GM19023 (cell line): ENCODE measurements at regions not wholly inside any gene's neighbourhood (a gene's known extent, or its start where the extent isn't known, plus 50 kb on each side); places are given as distances from the start of the nearest gene placed in this dataset.

Source experiments
- ATAC-seq: cut with Tn5 transposase; IDR thresholded peaks from one replicate; pipeline ENCODE4 v1.9.1; 2021; ENCODE audit warnings: mild to moderate bottlenecking, moderate library complexity; ENCODE audit not compliant: unreplicated experiment

DNA sequence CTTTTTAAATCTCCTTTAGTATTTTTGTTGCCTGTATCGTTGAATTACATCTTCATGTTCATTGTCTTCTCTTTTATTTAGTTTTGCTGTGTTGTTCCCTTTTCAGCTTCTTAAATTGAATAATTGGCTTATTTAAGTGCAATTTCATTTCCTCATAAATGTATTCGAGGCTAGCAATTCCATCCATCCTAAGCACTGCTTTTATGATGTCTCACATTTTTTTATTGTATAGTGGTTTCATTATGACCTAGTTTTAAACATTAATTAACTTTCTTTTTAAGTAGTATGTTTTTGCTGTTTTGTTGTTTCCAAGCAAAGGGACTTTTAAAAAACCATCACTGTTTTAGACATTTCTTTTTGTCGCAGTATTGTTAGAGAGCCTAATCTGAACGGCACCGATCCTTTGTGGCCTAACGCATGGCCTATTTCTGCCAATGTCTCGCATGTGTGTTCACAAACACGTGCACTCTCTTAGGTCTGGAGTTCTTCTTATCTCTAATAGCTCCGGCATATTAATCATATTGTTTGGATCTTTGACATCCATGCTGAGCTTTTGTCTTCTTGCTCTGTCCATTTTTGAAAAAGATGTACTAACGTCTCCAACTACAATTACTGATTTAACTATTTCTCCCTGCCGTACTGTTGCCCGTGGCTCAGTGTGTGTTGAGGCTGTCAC lies 59.6 kb upstream of the ZNF516 start:
- ATAC-seq: no peak

- ATAC-seq: no peak
Measured at GRCh38 chr18:76553715-76554546, 58.9 kb upstream of the ZNF516 start.

DNA sequence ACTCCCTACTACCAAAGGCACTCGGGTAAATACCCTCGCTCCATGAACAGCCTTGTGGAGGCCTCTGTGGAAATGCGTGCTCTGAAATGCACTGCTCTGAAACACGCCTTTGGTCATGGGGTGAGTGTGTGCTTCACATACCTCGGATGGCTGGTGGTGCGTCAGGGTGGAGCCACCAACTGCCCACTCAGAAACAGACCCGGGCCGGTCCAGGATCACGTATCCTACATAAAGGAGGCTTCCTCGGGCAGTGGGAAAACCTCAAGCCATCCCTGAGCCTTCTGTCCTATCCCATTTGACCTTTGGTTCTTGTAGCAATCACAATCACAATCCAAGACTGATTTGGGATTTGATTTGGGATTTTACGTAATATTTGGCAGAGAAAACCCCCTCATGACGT lies 53.5 kb upstream of the ZNF516 start:
- ATAC-seq: no peak

GRCh38 chr18:76547296-76547695 lies 52.3 kb upstream of the ZNF516 start:
- no peak for ATAC-seq

DNA sequence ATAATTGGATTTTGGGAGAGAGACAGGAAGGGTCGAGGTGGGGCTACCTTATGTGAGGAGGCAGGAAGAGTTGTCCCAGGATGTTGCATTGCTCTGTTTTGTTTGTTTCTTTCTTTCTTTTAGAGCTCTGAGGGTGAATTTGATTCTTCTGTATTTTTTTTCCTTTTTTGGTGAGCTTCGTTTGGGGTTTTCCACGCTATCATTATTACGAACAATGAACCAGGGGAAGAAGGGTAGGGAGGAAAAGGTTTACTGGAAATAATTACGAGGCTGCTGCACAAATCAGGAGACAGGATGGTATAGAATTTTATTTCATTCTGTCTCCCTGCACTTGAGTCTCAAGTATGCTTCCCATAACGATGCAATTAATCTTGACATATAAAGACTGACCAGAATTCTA lies 51.4 kb upstream of the ZNF516 start:
- ATAC-seq: no peak

- ATAC-seq: no peak
Measured at GRCh38 chr18:76546088-76546435, 51.0 kb upstream of the ZNF516 start.

GRCh38 chr18:76545433-76546087 lies 50.5 kb upstream of the ZNF516 start:
- no peak for ATAC-seq

DNA sequence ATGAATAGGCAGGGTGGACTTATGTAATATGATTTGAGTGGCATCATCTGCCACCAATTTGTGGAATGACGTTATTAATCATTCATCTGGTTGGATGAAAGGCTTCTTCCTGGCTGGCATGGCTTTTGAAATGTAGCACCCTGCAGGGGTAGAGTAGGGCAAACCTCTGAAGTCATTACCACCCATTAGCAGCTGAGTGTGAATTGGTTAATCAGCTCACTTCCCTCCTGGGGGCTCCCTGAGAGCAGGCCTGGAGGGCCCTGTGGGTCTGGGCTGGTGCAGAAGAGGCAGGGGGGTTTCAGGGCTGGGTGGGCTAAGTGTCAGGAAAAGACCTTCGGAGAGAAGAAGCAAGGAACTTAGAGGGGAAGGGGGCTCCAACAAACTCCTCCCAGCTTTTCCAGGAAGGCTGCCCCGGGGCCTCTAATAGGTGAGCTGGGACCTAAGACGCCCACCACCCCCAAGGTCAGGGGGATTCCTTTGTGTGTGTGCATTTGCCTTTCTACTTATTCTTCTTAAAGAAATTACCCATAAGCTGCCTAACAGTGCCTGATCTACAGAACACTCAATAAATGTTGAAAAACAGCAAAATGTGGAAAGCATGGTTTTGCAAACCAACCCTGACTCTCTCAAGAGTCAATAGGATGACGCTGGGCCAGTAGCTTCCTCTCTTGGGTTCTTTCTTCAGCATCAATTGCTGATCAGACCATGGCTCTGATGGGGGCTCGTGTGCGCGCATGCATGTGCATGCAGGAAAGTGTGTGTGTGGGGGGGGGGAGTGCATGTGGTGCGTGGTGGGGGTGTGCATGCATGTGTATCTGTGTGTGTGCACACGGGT lies 49.7 kb upstream of the ZNF516 start:
- ATAC-seq: no peak
